SW 1271 (cell line): ENCODE measurements at regions not wholly inside any gene's neighbourhood (a gene's known extent, or its start where the extent isn't known, plus 50 kb on each side); places are given as distances from the start of the nearest gene placed in this dataset.
"Not testable (repeated sequence)": the region's sequence is repeated elsewhere in the genome, so short reads cannot be mapped to it uniquely, and the experiment has no call there.

Source experiments
- DNase-seq, 2 experiments: peaks; one replicate each; lab custom pipeline; 2025; lab: John Stamatoyannopoulos, UW

DNA sequence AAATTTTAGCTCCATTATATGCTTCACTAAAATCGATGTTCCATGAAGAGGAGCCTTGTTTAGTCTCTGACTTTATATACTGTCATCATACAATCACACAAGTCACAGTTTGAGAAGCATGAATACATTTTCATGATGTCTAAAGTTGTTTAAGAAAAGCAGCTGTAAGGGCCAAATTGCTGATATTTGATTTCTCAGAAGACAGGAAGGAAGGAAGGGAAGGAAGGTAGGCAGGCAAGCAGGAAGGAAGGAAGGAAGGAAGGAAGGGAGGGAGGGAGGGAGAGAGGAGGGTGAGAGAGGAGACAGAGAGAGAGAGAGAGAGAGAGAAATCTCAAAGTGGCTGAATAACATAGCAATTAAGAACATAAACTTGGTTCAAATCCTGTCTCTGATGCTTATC, 153.7 kb downstream of the RTL9 start:
- DNase-seq: no peak

DNA sequence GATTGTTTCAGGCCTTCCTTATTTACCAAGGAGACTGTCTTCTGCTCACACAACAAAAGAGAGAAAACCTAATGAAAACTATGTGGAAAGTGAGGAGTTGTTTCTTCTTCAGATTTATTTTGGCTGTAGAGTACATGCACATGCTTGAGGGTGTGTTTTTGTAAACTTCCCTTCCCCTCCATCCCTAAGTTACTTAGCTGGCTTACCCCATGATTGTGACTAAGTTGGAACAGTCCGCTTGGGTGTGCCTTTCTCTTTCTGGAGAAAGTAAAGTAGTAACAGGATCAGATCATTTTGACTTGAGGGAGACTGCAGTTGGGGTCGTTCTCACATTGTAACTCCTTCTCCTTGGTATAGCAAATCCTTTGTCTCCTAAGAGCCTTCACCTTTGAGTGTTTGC, 155.9 kb downstream of the RTL9 start:
- no peak for DNase-seq

DNA sequence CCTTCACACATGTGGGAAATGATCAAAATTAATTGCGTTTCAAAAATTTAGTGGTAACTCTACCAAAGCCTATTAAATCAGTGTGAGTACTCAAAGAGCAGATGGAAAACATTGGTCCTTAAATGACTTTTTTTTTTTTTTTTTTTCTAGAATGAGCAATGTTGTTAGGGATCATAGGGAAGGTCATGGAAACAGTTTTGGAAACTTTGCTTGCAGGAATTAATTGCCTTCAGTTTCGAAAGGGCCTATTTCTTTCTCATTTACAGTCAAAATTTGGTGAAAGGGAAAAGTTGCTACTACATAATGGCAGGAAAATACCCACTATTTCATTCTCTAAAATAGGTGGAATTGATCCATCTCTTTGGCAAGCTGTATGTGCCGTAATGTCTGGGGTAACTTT, 160.9 kb downstream of the RTL9 start:
- no peak for DNase-seq

DNA sequence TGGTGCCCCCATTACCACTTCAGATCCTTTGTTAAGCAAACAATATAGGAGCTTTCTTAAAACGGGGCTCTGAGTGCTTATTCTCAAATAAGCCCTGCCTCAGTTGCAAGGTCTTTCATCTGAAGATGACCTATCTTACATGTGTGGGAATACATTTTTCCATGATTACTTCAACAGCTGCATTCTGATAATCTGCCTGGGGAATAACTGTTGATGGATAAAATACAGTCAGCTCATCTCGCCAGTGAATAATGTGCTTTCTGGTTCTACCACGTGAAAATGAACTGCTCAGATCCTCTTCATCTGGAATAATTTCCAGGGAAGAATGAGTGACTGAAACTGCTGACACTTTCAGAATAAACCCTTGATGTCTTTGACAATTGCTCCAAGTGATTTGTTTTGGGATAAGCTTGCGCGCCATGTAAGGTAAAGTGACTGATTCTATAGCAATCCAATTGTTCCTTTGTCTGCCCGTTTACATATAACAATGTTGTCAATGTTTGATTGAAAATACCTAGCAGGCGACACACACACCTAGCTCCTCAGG, 161.3 kb downstream of the RTL9 start:
- no peak for DNase-seq

DNA sequence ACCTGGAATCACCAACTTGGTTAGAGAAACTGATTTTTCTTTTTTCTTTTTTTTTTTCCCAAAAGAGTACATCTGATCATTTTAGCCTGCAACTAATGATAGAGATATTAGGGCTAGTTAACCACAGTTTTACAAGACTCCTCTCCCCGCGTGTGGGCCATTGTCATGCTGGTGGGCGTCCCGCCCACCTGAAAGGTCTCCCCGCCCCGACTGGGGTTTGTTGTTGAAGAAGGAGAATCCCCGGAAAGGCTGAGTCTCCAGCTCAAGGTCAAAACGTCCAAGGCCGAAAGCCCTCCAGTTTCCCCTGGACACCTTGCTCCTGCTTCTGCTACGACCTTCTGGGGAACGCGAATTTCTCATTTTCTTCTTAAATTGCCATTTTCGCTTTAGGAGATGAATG, 162.0 kb downstream of the RTL9 start:
- DNase-seq: not testable (repeated sequence)

DNA sequence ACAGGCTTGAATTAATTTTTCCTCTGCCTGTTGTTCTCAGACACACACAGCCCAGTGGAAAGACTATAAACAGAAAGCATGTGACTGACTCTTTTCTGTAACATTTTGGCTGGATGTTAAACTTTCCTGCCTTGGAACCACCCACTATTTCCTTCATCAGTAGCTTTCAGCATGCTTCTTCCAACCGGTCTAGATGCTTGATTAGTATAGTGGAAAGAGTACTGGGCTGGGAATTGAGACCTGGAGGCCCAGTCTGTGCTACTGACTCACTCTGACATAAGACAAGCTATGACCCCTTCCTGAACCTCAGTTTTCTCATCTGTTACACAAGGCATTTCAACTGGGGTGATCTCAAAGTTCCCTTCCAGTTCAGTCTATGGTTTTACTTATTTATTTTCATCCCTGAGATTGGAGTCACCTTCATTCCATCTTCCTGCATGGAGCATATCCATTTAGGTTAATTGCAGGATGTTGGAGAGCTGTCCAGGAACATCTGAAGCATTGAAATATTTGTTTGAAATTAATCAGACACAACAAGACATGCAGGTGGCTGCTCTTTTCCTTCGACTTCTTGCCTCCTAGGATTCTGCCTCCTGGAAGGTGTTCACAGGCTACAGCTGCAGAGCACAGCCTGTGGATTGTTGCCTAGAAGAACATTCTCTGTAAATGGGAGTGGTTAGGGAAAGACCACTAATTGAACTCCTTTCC, 173.4 kb downstream of the RTL9 start:
- no peak for DNase-seq

DNA sequence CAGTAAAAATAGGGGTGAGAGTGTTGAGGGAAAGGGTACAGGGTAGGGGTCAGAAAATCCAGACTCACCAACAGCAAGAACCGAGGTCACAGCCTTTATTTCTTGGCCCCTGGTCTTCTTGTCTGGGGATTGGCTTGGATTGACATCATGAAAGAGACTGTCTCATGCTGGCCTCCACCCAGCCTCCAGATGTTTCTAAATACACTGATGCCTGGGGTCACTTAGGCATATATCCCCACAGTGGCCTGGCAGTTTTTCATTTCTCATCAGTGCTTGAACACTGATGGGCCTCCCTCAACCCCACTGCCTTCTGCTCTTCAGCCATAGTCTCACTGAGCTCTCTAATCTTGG, 173.9 kb downstream of the RTL9 start:
- no peak for DNase-seq

DNA sequence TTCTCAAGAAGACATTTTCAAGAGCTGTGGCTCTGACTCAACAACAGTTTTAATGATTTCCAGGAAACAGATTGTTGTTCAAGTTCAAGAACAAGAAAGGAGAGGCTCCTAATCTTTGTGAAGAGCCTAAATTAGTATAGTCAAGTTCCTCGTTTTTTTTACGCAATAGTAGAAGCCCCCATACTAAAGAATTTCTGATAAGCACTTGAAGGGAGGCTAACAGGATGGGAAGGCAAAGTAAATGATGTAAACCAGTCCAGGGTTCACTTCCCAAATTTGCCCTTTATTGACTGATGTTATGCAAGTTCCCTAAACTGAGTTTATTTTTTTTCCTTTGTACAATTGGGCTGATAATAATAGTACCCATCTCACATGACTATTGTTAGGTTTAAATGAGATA, 178.2 kb downstream of the RTL9 start:
- no peak for DNase-seq

DNA sequence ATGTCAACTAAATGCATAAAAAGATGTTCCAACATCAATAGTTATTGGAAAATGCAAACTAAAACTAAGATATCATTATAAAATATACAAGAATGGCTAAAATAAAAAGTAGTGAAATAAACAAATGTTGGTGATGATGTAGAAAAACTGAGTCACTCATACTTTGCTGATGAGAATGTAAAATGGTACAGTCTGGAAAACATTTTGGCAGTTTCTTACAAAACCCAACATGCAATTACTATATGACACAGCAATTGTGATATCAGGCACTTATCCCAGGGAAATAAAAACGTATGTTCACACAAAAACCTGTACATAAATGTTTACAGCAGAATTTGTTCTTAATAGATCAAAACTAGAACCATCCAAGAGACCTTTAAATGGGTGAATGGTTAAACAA, 182.6 kb downstream of the RTL9 start:
- DNase-seq: no peak

DNA sequence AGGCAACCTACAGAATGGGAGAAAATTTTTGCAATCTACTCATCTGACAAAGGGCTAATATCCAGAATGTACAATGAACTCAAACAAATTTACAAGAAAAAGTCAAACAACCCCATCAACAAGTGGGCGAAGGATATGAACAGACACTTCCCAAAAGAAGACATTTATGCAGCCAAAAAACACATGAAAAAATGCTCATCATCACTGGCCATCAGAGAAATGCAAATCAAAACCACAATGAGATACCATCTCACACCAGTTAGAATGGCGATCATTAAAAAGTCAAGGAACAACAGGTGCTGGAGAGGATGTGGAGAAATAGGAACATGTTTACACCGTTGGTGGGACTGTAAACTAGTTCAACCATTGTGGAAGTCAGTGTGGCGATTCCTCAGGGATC, 192.2 kb downstream of the RTL9 start:
- DNase-seq: not testable (repeated sequence)

DNA sequence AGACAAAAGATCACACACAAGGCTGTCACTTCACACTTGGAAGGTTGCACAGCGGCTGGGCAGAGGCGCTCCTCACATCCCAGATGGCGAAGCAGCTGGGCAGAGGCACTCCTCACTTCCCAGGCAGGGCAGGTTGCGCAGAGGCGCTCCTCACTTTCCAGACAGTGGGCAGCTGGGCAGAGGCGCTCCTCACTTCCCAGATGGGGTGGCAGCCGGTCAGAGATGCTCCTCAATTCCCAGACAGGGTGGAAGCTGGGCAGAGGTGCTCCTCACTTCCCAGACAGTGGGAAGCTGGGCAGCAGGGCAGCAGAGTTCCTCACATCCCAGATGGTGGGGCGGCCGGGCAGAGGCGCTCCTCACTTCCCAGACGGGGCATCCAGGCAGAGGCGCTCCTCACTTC, 199.2 kb downstream of the RTL9 start:
- no peak for DNase-seq

DNA sequence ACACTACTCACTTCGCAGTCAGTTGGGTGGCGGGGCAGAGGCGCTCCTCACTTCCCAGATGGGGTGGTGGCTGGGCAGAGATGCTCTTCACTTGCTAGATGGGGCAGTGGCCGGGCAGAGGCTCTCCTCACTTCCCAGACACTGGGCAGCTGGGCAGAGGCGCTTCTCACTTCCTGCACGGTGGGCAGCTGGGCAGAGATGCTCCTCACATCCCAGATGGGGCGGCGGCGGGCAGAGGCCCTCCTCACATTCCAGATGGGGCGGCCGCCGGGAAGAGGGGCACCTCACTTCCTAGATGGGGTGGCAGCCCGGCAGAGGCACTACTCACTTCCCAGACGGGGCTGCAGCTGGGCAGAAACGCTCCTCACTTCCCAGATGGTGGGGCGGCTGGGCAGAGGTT, 199.8 kb downstream of the RTL9 start:
- DNase-seq: no peak

DNA sequence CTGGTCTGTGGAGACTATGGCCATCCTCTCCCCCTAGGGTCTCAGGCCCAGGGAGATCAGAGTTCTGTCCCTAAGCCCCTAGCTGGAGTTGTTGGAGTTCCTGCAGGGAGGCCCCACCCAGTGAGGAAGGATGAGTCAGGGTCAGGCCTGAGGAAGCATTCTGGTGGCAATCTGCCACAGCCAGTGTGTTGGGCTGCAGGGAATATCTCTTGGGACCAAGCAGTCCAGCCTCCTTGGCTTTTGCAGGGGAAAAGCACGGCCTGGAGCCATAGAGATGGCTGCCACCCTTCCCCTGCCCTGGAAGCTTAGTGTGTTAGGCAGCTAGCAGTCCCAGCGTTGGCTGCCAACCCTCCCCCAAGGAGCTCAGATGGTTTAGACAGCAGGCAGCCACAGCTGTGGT, 202.4 kb downstream of the RTL9 start:
- DNase-seq: no peak

DNA sequence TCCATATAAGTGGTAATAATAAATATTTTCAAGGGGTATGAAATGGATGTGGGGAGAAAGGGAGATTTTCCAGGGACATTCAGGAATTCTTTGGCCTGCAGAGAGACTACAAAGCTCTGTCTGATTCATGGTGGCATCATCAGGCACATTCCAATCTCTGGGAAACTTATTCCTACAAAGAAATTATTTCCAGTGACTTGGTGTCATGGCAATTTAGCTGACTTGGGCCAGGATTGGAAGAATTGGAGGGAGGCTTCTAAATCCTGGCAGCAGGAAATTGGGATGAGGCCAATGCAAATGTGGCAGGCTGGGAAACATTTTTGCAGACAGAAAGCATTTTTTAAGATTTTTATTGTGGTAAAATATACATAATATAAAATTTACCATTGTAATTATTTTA, 204.6 kb downstream of the RTL9 start:
- DNase-seq: no peak

DNA sequence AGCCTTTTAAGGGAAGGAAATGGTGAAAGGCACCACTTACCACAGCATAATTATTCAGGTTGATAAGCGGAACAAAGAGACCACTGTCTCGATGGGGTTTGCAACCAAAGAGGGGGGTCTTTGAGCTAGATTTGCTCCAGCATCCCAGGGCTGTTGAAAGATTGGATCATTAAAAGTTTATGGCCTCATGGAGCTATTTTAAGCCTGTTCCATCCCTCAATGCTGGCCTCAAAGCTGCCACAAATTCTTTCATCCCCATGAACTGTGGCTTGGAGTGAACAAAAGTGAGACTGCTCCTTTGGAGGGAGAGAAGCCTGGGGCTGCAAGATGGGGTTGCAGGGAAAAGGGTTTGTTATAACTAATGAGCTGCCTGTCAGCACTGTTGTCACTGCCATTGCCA, 209.8 kb downstream of the RTL9 start:
- DNase-seq: no peak

DNA sequence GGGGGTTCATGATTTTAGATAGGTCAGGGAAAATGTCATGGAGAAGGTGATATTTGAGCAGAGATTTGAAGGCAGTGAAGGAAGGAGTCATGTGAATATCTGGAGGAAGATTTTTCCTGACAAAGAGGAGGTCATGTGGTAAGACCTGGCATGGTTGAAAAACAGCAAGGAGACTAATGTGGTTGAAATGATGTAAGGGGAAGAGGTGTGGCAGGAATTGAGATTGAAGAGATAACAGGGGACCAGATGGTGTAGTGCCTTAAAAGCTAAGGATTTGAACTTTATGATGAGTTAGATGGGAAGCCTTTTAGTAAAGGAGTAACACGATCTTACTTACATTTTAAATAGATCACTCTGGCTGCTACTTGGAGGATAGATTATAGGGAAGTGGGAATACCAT, 210.9 kb downstream of the RTL9 start:
- DNase-seq: no peak

DNA sequence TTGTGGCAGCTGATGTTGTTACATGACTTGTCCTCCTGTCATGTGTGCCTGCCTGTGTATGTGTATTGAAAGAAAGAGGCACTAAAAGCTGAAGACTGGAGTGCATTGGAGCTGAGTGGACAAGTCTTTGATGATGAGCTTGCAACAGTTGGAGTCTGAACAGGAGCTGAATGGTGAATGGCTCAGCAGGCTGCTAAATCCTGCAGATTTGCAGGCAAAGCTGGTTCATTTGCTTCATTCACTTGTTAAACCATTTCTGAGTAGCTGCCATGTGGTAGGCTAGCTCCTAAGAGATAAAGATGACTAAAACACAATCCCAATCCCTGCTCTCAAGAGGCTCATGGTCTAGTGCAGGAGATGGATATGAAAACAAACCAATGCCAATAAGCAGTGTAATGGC, 217.3 kb downstream of the CHRDL1 start:
- DNase-seq: no peak

DNA sequence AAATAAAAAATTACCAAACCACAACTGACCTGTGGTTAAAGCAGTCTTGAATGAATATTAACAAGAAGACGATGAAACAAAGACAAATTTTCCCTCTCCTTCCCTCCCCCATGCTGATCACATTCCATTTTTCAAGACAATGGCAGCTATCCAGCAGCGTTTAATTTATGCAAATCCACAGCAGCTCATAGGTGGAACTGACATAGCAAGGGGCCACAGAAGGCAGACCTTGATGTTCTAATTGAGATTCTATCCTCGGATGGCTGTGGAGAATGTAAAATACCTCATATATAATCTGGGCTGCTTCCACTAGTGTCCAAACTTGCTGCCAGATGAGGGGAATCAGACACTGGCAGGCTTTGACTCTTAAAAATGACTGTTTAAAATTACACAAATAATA, 211.5 kb downstream of the CHRDL1 start:
- DNase-seq: no peak

DNA sequence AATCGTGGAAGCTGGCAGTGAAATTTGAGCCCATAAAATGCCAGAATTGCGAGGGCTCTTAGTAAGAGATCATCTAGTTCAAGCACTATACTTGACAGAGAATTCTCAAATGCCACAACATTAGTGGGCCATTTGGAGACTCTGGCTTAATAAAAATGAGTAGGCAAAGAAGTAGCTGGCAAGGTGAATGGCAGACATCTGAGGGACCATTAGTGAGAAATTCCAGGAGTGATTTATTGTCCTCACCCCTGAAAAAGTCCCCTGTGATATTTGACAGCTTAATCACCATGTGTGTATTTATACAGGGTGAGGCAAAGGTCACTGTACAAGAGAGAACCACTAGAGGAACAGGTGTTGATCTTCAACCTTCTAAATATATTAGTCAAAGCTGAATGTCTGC, 207.5 kb downstream of the CHRDL1 start:
- no peak for DNase-seq

DNA sequence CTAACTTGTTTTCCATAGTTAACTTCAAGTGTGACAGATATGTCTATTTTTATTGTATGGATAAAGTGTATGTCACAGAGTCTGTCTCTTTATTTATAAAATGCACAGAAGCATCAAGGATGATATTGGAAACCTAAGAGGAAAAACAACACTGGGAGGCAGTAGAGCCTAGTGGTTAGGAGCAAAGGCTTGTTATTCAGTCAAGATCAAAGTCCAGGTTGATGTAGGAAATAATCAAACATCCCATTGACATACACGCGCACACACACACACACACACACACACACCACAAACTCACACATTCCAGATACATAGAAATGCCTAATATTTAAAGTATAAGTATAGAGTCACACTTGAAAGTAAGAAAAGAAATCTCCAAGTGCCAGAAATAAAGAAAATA, 206.8 kb downstream of the CHRDL1 start:
- DNase-seq: no peak

DNA sequence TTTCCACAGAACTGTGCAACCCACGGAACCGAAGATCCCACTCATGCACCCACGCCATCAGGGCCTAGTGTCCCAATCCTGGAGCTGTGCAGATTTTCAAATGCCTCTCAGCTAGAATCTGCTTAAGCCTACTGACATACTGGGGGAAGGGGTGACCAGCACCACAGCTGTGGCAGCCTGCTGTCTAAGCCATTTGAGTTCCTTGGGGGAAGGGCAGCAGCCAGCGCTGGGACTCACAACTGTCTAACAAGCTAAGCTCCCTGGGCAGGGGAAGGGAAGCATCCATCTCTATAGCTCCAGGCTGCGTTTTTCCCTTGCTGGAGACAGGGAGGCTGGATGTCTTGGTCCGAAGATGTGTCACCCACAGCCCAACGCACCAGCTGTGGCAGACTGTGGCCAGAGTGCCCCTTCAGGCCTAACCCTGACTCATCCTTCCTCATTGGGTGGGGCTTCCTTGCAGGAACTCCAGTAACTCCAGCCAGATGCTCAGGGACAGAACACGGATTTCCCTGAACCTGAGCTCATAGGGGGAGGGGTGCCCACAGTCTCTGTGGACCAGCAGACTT, 194.8 kb downstream of the CHRDL1 start:
- no peak for DNase-seq

DNA sequence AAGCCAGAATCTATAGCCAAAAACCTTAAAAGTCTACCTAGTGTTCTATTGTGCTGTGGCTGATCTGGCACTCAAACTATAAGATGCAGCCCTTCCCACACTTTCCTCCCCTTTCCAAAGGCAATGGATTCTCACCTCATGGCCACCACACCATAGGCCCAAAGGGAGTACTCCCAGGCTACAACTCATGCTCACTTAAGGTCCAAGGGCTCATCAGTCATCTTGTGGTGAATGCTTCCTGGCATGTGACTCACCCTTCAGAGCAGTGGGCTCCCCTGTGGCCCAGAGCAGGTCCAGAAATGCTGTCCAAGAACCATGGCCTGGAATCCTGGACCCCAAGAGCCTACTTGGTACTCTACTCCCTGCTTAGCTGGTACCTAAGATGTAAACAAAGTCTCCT, 181.0 kb downstream of the CHRDL1 start:
- DNase-seq: no peak
